HG03521 (cell line): ENCODE measurements at regions not wholly inside any gene's neighbourhood (a gene's known extent, or its start where the extent isn't known, plus 50 kb on each side); places are given as distances from the start of the nearest gene placed in this dataset.

Source experiments
- ATAC-seq: cut with Tn5 transposase; IDR thresholded peaks from one replicate; pipeline ENCODE4 v1.9.1; 2021; ENCODE audit warnings: mild to moderate bottlenecking, moderate library complexity; ENCODE audit not compliant: unreplicated experiment

DNA sequence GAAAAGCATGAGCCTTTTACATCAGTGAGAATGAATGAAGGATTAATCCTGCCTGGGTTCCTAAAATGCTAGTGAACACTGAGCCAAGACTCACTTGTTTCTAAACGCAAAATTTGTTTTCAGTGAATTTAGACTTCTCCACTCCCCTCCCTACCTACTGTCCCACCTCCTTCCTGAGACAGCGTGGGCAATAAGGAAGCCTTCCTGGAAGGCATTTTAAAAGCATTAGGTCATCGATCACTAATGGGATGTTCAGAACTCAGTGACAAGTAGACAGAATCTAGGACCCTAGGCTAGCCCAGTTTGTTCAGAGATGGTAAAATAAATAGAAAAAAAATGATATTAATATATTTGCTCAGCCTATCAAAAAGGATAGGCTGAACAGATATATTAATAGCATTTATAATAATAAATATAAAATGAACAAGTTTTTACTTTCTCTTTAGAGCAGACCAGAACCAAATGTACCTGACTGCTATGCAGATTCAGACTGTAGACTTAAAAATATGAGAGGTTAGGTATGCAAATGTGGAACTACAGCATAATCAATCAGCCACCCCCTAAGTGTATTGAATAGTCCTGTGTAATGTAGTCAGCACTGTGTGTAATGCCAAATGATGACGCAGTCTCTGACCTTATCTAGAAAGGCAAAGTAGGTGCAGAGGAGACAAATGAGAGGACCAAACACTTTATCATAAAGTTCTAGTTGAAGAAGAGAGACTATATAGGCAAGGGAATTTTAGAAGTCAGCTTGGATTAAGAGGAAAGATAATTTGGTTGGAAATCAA is 331.1 kb downstream of the GPAT3 start:
- no peak for ATAC-seq

DNA sequence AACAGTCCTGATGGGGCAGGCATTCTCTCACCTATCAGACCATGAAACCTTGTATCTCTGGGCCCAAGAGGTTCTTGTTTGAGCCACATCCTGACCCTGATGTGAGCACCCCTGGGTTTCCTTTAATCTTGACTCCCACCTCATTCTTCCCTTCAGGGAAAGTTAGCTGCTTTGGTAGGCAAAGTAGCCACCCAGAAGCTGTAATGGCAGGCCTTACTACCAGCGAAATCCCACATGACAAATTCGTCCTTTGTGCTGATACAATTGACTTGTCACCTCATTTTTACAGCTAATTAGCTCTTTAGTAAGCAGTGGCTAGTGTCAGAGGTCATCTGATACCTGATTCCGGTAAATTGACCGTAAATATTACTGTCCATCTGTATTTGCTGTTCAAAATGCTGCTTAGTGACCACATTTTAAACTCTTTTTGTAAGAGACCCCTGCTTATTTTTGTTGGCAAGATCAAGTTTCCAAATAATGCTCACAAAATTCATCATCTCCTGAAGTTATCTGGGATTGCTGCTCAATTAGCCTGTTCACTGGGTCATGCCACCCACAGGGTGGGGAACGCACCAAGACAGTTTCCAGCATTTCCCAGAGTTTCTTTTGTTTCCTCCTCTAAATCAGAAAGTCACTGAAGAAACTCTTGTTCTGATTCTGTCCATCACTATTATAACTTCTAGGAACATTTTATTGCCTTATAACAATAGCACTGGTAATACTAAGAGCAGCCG is 329.7 kb downstream of the GPAT3 start:
- no peak for ATAC-seq

DNA sequence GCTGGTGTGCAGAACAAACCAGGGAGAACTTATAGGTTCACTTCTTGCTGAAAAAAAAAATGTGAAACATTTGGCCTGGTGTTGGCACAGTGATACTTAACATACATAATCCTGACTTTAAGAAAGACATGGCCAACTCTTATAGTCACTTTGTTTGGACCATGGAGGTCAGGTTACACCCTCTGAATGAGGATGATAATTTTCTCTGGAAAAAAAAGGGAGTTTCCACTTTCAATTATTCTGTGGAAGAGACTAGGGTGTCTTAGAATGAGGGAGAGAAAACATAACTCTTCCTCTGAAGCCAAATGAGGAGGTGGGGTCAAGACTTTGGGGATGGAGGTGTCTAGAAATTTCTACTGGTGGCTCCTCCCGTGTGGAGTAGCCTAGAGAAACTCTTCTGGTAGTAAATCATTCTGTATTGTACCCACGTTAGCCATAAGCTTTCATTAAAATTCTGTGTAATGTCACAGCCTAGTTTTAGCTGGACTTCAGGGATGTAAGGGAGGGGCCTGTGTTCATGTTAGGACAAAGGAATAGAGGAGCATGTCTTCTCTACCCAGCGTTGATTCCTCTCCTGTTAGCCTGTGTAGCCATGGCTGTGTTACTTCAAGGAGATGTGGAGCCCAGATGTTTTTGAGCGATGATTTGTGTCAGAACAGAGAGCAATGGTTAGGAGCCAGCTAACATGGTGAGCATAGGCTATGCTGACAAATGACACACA is 328.3 kb downstream of the GPAT3 start:
- ATAC-seq, result no peak

DNA sequence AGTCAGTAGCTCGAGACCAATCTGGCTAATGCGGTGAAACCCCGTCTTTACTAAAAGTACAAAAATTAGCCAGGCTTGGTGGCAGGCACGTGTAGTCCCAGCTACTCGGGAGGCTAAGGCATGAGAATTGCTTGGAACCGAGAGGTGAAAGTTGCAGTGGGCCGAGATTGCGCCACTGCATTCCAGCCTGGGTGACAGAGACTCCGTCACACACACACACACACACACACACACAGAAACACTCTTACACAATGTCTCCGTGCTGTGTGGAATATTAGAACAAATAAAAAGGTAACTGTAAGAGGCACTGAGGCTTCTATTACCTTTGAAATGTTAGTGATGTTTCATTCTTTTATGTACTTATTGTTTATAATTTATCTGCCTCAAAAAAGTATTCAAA is 326.6 kb downstream of the GPAT3 start:
- no peak for ATAC-seq

DNA sequence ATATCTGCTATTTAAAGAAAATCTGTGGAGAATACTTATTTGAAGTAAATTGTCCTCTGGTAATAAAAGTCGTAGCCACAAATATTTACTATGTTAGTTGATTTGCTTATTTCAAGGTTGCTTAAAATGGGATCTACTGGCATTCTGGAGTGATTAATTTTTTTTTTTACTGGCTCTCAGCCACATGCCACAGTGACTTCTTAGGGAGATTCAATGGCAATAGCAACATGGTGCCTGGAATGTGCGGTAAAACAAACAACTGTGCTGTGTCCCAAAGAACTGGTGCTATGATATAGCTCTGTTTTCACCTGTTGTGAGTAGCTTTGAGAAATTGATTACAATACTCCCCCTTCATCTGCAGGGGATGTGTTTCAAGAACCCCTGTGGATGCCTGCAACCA is 324.3 kb downstream of the GPAT3 start:
- no peak for ATAC-seq

DNA sequence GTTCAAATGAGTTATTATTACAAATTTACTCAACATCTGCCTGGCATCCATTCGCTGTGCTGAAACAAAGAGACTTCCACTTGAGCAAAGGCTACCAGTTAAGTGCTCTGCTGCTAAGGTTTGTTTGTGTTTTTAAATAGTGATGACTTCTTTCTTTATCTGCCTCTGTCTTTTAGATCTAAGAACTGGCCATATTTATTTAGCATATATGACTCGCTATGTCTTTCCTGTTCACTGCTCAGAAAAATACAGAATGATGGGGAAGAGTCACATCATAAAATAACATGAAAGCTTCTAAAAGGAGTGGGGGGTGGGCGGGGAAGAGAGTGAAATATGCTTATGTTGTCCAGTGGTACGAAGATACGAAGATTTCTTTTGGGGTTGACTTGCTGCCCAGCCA is 322.2 kb downstream of the GPAT3 start:
- no peak for ATAC-seq

DNA sequence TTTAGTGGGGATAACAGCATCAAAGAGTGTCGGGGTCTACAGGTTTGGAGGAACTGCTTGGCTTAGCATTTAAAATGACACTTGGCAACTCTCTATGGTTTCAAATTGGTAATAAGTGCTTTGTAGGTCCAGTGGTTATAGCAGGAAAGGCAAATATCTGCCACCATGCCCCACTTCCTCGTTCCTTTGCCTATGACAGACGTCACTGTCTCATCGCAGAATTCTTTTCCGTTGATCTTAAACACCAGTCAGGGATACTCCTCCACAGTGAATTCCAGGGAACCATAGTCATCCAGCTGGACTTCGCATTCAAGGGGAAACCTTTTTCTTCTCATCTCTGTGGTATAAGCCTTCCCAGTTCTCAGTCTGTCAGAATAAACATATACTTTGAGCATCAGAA is 319.1 kb downstream of the GPAT3 start:
- ATAC-seq, result no peak

DNA sequence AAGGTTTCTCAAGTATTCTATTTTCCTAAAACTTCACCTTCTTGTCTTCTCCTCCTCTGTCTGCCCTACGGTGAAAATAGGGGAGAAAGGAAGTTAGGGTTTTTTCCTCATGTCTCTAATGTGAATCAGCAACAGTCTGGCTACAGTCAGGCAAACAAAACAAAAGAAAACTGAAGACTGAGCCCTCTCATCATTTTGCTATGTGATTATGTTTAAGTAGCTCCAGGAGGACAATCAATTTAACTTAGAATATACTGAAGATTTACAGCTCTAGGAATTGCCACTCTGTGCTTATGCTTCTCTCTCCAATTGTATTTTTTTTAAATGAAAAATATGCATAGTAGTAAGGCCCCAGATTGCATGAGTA is 316.2 kb downstream of the GPAT3 start:
- ATAC-seq, result no peak

DNA sequence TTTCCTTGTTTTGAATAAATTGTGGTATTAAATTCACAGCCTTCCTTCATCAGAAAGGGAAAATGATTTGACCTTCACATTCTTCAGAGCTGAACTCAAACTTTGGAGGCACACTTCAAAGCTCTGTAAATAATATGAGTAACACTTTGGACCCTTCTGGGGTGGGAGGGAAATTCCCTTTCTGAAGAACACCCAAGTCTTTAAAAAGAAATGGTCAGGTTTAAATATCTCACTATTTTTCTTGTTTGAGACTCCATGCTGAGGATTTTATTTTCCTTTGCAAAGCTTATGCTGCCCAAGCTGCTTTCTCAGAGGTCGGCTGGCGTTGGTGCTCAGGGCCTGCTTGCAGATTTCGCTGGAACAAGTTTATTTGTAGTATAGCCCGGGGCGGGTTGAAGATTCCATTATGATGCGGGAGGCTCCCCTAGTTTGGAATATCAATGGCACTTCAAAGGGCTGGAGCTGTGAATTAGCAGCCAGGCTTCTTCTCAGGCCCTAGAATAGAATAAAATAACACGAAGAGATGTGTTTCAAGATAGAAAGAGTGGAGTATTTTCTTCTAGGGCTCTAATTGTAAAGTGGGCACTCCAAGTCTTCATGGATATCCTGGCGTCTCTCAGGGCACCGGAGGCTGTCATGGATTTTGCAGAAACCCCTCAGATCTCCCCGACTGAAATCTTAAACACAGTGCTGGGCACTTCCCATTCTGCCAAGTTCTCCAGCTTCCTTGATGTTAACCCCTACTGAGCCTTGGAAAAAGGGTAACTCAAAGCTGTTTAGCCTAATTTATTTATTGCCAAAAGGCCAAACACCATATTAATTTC is 315.6 kb downstream of the GPAT3 start:
- no peak for ATAC-seq

DNA sequence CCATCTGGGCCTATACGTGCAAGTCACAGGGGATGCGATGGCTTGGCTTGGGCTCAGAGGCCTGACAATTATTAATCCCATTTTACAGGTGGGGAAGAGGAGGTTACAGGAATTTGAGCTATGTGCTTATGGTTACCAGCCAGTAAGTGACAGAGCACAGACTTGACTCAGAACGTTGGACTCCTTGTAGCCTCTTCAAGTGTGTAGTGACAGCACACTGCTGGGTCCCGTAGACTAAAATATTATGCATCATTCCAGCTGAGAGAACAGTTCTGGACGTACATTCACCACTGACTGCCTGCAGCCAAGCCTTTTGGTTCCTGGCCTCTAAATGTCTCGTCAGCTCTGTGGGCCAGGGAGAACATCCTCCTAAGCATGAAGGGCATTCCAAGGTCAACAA is 314.5 kb downstream of the GPAT3 start:
- ATAC-seq, result no peak

DNA sequence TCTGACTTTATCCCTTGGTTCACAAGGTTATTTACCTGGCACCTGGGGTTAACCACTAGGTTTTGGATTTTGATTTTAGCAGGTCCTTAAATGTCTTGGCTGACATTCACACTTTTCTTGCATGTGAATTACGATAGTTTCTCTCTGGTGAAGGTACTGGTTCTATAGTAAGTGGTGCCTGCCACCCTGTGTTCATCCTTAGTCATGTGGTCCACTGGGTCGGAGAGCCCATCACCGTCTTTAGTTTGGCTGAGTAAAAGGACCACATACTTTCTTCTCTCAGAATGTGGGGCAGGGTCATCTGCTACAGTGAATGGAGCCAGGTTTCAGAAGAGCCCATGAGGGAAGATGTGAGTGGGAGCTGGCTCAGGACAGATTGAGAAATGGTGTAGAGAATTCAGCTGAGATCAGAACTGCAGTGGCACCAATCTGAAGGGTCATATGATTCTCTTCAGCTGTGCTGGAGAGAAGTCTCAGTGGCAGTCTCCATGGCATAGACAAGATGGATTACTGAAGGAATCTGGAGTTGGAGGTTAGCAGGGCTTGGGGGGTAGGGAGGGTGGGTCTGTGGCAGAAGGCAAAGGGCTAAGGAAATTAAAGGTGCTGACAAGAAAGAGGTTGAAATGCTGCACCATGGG is 310.4 kb downstream of the GPAT3 start:
- ATAC-seq, result no peak

DNA sequence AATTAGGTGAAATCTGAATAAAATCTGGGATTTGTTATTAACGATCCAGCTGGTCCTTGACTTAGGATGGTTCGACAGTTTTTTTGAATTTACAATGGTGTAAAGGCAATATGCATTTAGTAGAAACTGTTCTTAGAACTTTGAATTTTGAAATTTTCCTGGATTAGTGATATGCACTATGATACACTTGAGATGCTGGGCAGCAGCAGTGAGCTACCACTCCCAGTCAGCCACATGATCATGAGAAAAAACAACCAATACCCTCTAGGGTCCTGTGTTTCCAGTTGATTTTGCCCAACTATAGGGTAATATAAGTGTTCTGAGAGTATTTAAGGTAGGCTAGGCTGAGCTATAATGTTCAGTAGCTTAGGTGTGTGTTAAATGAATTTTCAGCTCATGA is 303.7 kb downstream of the GPAT3 start:
- no peak for ATAC-seq

DNA sequence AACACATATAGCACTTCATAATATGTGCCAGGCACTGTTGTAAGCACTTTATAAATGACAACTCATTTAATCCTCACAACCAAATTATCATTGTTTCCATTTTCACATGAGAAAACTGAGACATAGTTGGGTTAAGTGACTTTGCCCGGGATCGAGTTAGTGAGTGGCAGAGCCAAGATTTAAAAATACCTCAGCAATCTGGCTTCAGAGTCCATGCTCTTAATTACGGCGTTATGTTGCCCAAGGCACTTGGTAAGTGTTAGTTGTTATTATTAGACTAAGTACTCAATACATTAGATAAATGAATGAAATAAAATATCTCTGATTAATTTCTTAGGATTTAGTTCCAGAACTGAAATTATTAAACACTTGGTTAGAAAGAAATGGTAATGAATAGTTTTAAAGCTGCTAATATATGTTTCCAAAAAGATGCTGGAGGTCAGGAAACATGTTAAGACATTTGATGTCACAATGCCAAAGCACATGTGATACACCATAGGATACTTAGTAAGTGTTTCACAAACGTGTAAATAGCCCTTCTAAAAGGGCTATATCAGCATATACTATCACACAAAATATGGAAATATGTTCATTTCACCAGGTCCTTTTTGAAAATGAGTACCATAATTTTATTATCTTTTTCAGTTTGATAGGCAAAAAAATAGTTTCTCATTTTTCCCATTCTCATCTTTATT is 301.9 kb downstream of the GPAT3 start:
- no peak for ATAC-seq

DNA sequence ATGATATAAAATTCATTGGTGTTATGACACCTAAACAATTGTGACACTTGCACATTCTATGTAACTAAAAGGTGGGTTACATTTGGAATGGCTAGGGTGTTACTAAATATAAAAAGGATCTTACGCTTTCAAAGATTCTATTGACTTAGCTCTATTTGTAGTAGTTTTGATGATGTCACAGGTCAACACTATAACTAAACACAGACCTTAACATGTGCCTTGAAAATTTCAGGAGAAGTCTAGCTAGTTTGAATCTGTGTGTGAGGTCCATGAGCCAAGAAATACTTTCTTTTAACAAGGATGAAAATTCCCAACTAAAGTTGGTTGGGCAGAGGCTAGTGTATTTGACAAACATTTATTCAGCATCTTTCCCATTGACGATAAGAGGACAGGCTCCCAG is 298.0 kb downstream of the GPAT3 start:
- ATAC-seq, result no peak

DNA sequence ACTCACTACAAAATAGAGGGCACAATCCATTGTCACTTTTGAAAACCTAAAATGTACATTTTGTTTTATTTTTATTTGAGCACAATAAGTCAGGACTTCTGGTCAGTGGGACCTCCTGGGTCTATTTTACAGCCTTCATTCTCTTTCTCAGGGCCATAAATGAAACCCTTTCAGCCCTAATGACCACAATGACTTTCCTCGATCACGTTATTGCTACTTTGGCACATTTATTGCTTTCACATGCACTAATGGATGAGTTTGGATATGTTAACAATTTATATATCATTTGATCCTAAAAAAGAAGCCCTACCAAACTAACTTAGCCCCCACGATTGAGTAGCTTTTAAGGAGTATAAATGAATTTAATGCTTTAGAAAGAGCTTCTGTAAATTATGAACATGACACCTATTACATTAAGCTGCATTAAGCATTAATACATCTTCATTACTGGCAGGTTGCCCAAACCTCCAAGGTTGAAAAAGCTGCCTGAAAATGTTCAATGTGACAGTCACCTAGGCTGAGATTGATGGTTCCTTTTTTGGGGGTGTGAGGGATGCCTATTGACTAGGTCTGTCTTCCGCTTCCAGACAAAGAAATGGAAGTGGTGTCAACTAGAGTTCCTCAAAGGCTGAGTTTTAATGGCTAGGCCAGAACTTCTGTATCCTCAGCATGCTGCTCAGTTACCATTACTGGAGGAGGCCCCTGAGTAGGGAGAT is 296.4 kb downstream of the GPAT3 start:
- no peak for ATAC-seq

DNA sequence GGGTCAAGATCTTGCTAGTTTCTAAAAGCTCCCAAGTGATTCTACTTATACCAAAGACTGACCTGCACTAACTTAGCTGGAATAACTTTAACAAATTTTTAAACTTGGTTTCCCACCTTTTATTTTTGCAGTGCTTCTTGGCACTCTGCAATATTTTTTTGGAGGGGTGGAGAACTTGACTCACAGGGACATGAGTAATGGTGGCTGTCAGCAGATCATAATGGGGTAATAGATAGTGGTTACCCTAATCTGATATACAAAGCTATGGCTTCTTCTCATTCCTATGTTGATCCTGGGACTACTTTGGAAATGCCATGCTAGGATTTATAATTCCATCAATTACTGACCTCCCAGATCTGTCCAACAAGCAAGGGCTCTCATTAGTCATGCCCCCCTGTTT is 295.7 kb downstream of the GPAT3 start:
- ATAC-seq, result no peak

DNA sequence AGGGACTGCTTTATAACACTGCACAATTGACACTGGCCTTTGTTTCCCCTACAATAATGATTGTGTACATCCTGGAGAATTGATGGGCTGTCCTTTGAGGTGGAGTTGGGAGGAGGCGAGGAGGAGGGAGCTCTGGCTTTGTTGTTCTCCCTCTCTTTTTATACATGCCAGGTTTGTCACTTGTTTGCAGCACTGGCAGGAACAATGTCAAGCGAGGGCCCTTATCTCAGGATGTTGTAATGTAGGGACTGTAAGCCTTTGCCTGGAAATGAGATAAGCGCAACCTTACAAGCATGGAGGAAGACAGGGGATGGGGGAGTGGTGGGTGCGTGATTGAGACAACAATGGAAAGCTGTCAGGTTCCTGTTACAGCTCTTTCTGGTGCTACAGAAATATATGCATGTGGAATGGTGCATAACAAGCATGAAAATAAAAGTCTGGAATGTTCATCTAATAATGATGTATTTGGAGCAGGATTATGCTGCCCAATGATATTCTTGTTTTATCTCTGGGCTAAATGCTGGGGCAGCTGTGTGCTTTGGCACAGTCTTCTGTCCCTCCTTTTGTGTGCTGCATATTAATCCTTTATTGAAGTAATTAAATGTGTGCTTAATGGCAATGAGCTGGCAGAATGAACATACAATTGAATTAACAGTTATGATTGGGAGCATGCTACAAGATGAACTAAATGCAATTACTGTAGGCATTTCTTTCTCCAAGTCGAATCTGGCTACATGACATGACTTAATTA is 294.4 kb downstream of the GPAT3 start:
- ATAC-seq, result no peak

DNA sequence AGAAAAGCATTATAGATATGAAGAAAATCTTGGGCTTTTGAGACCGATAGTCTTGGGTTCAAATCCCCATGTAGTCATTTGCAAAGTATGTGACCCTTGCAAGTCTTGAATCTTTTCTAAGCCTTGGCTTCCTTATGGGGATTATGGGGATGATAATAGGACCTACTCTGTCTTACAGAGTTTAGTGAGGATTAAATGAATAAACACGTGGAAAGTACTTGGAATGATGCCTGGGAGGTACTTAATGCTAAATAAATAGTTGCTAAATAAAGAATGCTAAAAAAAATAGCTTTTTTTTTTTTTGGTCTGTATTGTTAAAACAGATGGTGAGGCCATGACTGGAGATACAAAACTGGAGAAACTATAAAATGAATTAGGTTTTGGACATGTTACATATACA is 292.7 kb downstream of the GPAT3 start:
- no peak for ATAC-seq

DNA sequence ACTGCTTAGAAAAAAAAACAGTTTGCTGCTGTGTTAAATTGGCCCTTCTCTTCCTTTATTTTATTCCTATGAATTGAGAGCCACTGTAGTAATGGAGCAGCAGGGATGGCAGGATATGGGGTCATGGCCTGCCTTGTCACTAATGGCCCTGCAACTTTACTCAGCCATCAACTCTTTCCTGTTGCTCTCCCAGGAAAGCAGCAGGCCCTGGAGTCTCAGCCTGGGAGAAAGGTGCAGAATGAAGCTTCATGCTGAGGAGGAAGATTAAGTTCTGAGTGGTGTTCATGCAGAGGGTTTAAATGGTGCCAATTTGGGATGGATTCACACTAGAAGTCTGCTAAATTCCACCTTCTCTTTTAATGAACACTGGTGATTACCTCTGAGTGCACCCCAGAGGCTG is 285.6 kb downstream of the GPAT3 start:
- no peak for ATAC-seq
